ENCODE measurements at regions not wholly inside any gene's neighbourhood (a gene's known extent, or its start where the extent isn't known, plus 50 kb on each side); places are given as distances from the start of the nearest gene placed in this dataset.
"Not testable (repeated sequence)": the region's sequence is repeated elsewhere in the genome, so short reads cannot be mapped to it uniquely, and the experiment has no call there.

DNA sequence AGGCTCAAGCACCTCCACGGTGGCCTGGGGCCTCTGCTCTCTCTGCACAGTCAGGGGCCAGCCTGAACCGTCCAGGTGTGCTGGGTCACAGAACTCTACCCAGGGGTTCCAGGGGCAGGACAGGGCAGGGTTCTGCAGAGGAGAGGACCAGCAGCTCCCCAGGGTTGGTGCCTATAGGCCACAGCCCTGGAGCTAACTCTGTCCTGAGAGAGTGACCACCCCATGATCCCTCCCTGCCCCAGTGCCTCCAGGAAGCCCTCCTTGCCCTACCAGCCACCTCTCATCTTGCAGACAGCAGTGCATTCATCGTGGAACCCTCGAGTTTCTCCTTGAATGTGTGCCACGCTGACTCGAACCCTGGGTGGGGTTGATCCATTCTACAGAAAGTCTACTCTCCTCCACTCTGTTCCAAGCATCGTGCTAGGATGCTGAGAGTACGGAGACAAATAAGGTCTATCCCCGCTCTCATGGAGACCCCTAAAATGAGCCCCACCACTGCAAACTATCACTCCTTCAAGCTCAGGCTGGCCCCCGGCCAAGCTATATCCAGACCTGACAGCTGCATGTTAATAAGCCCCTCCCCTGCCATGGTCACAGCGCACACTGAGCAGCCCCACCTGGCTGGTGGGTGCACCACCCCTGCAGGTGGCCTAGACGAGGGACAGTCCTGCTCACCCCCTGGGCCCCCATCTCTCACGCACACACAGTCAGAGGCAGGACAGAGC, 138.1 kb upstream of the FOXD4L5 start:
- not testable (repeated sequence) for H3K4me1 Mint-ChIP-seq (ENCODE audit: low read depth); H3K27me3 Mint-ChIP-seq (ENCODE audit: insufficient read depth); H3K4me3 Mint-ChIP-seq; H3K27ac Mint-ChIP-seq; DNase-seq
- Mint-ChIP-seq H3K36me3 (ENCODE audit: low read depth) (peaks cover 13% of the 10 kb centered on the region), H3K9me3 (peaks cover 36% of the 10 kb centered on the region)

DNA sequence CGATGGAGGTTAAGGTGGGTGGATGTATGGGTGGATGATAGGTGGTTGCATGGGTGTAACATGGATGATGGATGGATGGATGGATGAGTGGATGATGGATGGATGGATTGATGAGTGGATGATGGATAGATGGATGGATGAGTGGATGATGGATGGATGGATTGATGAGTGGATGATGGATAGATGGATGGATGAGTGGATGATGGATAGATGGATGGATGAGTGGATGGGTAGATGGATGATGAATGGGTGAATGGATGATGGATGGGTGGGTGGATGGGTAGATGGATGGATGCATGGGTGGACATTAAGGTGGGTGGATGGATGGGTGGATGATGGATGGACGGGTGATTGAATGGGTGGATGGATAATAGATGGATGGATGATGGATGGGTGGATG, 136.5 kb upstream of the FOXD4L5 start:
- Mint-ChIP-seq H3K9me3 (peaks cover 36% of the 10 kb centered on the region), H3K36me3 (ENCODE audit: low read depth) (peaks cover 13% of the 10 kb centered on the region)
- H3K4me1 Mint-ChIP-seq (ENCODE audit: low read depth); H3K4me3 Mint-ChIP-seq; DNase-seq; H3K27me3 Mint-ChIP-seq (ENCODE audit: insufficient read depth); H3K27ac Mint-ChIP-seq: not testable (repeated sequence)

DNA sequence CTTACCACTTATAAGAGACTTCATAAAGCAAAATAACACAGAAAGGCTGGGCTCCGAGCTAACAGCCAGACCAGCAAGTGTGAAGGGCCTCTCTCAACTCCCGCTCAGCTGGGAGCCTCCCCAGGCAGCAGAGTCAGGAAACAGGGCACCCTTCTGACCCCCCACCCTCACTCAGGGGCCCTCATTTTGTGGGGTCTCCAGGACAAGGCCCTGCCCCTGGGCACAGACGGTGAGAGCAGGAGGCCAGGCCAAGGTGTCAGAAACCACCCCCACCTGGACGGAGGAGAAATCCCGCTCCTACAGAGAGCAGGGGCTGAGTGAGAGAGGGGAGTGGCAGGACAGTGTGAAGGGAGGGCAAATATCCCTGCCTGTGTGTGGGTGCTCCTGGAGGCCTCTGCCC, 135.8 kb upstream of the FOXD4L5 start:
- Mint-ChIP-seq H3K27me3 (ENCODE audit: insufficient read depth) (peaks cover 3% of the 10 kb centered on the region; the same call in 1 of the 2 replicates), H3K27ac (no peak overlapping the region), H3K4me3 (no peak overlapping the region), H3K4me1 (ENCODE audit: low read depth) (no peaks in the 10 kb centered on the region), H3K36me3 (ENCODE audit: low read depth) (peaks cover 9% of the 10 kb centered on the region), H3K9me3 (peaks cover 33% of the 10 kb centered on the region)
- TF ChIP-seq, protein P1, sequence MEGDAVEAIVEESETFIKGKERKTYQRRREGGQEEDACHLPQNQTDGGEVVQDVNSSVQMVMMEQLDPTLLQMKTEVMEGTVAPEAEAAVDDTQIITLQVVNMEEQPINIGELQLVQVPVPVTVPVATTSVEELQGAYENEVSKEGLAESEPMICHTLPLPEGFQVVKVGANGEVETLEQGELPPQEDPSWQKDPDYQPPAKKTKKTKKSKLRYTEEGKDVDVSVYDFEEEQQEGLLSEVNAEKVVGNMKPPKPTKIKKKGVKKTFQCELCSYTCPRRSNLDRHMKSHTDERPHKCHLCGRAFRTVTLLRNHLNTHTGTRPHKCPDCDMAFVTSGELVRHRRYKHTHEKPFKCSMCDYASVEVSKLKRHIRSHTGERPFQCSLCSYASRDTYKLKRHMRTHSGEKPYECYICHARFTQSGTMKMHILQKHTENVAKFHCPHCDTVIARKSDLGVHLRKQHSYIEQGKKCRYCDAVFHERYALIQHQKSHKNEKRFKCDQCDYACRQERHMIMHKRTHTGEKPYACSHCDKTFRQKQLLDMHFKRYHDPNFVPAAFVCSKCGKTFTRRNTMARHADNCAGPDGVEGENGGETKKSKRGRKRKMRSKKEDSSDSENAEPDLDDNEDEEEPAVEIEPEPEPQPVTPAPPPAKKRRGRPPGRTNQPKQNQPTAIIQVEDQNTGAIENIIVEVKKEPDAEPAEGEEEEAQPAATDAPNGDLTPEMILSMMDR (IDR thresholded peaks at IDR 0.05) = no peak
- DNase-seq = no peak

DNA sequence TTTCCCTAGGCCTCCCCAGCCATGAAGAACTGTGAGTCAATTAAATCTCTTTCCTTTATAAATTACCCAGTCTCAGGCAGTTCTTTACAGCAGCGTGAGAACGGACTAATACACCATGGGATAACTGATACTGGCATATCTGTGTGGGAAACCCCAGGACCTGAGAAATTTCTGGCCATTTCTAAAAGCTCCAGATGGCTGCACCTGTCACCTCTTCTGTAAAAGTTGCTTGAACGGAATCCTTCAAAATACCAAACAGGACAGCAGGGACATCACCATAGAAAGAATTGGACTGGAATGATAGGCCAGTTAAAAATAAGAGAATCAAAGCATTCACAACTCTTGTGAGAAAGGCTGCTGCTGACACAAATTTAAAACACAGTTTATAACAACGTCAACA, 134.0 kb upstream of the FOXD4L5 start:
- not testable (repeated sequence) for H3K4me1 Mint-ChIP-seq (ENCODE audit: low read depth); H3K36me3 Mint-ChIP-seq (ENCODE audit: low read depth); H3K4me3 Mint-ChIP-seq; H3K27ac Mint-ChIP-seq; H3K27me3 Mint-ChIP-seq (ENCODE audit: insufficient read depth); DNase-seq
- peaks cover 30% of the 10 kb centered on the region for H3K9me3 Mint-ChIP-seq

DNA sequence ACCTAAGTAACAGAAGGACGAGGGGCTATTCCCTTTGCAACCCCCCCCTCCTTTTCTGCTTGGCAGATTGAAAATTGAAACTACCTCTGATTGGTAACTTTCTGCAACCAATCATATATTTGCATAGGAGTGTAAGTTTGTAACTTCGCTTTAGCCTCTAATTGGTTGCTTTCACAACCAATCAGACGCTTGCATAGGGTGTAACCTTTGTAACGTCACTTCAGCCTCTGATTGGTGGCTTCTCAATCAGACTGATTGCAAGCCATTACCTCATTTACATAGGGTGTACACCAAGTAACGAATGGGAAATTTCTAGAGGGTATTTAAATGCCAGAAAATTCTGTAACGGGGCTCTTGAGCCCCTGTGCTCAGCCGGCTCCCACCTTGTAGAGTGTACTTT, 131.9 kb upstream of the FOXD4L5 start:
- H3K36me3 Mint-ChIP-seq (ENCODE audit: low read depth); H3K27ac Mint-ChIP-seq; H3K27me3 Mint-ChIP-seq (ENCODE audit: insufficient read depth); DNase-seq; H3K4me3 Mint-ChIP-seq; H3K4me1 Mint-ChIP-seq (ENCODE audit: low read depth): not testable (repeated sequence)
- peaks cover 33% of the 10 kb centered on the region for H3K9me3 Mint-ChIP-seq

DNA sequence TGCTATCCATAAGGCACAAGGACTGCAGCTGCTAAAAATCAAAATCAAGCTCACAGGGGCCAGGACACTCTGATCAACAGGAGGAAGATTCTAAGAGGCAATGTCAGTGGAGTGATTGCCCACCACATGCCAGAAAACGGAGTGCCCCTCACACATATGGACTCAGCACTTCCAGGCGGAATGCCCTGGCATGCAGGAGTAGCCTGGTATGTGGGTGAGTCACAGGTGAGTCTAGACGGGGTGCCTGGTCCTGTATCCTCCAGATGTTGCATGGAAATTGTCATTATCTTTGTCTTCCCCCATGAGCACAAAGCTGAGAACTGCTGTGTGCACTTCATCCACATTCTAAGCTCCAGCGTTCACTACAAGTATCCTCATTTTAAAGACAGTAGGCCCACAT, 129.2 kb upstream of the FOXD4L5 start:
- H3K4me1 Mint-ChIP-seq (ENCODE audit: low read depth); H3K27ac Mint-ChIP-seq; H3K4me3 Mint-ChIP-seq; H3K36me3 Mint-ChIP-seq (ENCODE audit: low read depth); DNase-seq; H3K27me3 Mint-ChIP-seq (ENCODE audit: insufficient read depth): not testable (repeated sequence)
- H3K9me3 Mint-ChIP-seq = peaks cover 36% of the 10 kb centered on the region

DNA sequence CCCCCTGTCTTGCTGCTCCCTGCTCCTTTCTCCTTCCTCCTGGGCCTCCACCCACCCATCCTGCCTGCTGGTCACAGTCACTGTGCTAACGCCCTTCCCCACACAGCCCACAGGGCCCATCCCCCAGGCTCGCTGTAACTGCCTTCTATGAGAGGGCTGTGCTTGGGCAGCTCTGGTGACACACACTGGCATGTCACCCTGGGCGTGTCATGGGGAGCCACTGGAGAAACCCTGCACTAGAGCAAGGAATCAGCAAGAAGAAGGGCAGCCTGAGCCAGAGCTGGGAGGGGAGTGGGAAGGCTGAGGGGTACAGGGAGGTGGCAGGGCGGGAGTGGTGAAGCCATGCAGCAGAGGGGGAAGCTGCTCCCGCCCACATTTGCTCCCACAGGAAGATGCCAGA, 128.4 kb upstream of the FOXD4L5 start:
- H3K9me3 Mint-ChIP-seq = peaks cover 30% of the 10 kb centered on the region
- not testable (repeated sequence) for H3K27me3 Mint-ChIP-seq (ENCODE audit: insufficient read depth); H3K4me3 Mint-ChIP-seq; DNase-seq; H3K36me3 Mint-ChIP-seq (ENCODE audit: low read depth); H3K4me1 Mint-ChIP-seq (ENCODE audit: low read depth); H3K27ac Mint-ChIP-seq

DNA sequence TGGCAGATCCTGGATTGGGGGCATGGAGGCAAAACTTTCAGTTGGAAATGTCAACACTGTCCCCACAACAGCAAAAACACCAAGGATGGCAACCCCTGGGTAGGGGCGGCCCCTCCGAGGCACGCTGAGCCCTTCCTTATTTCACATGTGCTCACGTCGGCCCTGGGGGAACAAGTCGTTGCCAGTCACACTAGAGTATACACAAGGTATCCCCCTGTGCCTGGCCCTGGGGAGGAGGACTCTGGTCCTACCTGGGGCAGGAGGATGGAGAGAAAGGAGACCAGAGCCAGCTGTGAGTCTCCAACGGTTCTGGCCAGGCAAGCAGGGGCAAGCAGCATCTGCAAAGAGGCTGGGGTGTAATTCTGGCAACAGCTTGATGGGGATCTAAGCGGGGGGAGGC, 126.9 kb upstream of the FOXD4L5 start:
- Mint-ChIP-seq H3K27ac (no peak overlapping the region), H3K36me3 (ENCODE audit: low read depth) (no peaks in the 10 kb centered on the region), H3K4me3 (no peak overlapping the region), H3K9me3 (peaks cover 41% of the 10 kb centered on the region), H3K27me3 (ENCODE audit: insufficient read depth) (peaks cover 1% of the 10 kb centered on the region; the same call in 1 of the 2 replicates), H3K4me1 (ENCODE audit: low read depth) (no peaks in the 10 kb centered on the region)
- DNase-seq = no peak
- TF ChIP-seq, protein P1 (IDR thresholded peaks at IDR 0.05) = no peak

DNA sequence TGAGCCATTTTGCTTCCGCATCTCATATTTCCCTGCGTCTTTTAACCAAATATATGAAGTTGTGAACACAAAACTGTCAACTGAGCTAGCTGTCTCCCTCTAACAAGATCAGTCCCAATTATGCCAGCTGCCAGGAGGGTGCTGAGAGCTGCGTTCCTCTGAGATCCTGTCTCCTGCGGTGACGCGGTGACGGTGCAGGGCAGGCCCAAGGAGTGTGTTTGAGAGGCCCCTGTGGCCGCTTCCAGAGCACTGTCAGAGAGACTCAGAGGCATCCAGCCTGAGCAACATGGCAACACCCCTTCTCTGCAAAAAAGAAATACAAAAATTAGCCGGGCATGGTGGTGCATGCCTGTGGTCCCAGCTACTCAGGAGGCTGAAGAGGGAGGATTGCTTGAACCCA, 126.3 kb upstream of the FOXD4L5 start:
- no peaks in the 10 kb centered on the region for H3K4me1 Mint-ChIP-seq (ENCODE audit: low read depth)

More for the DNA sequence above, 126.3 kb upstream of the FOXD4L5 start:
- Mint-ChIP-seq H3K27ac (no peak overlapping the region), H3K4me3 (no peak overlapping the region), H3K27me3 (ENCODE audit: insufficient read depth) (peaks cover 1% of the 10 kb centered on the region; the same call in 1 of the 2 replicates), H3K36me3 (ENCODE audit: low read depth) (no peaks in the 10 kb centered on the region), H3K9me3 (peaks cover 41% of the 10 kb centered on the region)
- TF ChIP-seq, protein P1 (IDR thresholded peaks at IDR 0.05) = no peak
- DNase-seq = no peak
